Aorta (tissue), 5 donors: ENCODE measurements at regions not wholly inside any gene's neighbourhood (a gene's known extent, or its start where the extent isn't known, plus 50 kb on each side); places are given as distances from the start of the nearest gene placed in this dataset.

ENCODE experiments used
- ATAC-seq: fragments of 200-7000 bp; cut with Tn5 transposase; one replicate; pipeline ENCODE4 v1.9.1; 2022; ENCODE audit warnings: moderate library complexity; ENCODE audit not compliant: low FRiP score
- DNase-seq, 2 donors: peaks; one replicate each; pipeline ENCODE4 v3.0.0-alpha.2; 2020
- H3K27ac ChIP-seq, 2 donors: one replicate each; pipeline ENCODE4 v1.5.1; 2013; ENCODE audit warnings: low read length in 2 of 2, mild to moderate bottlenecking in 2 of 2, moderate library complexity in 2 of 2, control low read depth in 1 of 2, inconsistent platforms in 1 of 2, low read depth in 1 of 2
- H3K27me3 ChIP-seq, 2 donors: one replicate each; pipeline ENCODE4 v1.6.1; 2013; ENCODE audit warnings: control low read depth in 1 of 2, low read length in 1 of 2, mild to moderate bottlenecking in 1 of 2, moderate library complexity in 1 of 2; ENCODE audit not compliant: insufficient read depth in 2 of 2, control insufficient read depth in 1 of 2
- H3K36me3 ChIP-seq, 2 donors: one replicate each; pipeline ENCODE4 v1.6.1; 2013; ENCODE audit warnings: control low read depth in 1 of 2, low read length in 1 of 2, mild to moderate bottlenecking in 1 of 2; ENCODE audit not compliant: insufficient read depth in 2 of 2, control insufficient read depth in 1 of 2
- H3K4me1 ChIP-seq, 2 donors: one replicate each; pipeline ENCODE4 v1.6.1; 2013; ENCODE audit warnings: low read length in 2 of 2, control low read depth in 1 of 2, mild to moderate bottlenecking in 1 of 2, moderate library complexity in 1 of 2; ENCODE audit not compliant: insufficient read depth in 2 of 2, control insufficient read depth in 1 of 2
- H3K4me3 ChIP-seq, 2 donors: one replicate each; pipeline ENCODE4 v1.5.1; 2013; ENCODE audit warnings: low read length in 2 of 2, control low read depth in 1 of 2, mild to moderate bottlenecking in 1 of 2
- H3K9me3 ChIP-seq: one replicate; pipeline ENCODE4 v1.6.1; 2013; ENCODE audit warnings: mild to moderate bottlenecking, low read length; ENCODE audit not compliant: control insufficient read depth
- WGBS, 2 donors: extraction: QIAGEN DNeasy Blood & Tissue Kit; methylation state at CpG; one replicate each; pipeline ENCODE4 v1.1.7; 2013; 5-methylcytosine and 5-hydroxymethylcytosine counted together
- intact Hi-C, 2 donors: fragments of 100-400 bp; cut with DNase I; formaldehyde crosslinking; loops; one replicate each; pipeline versions ENCODE4 v1.14.2 to v1.15.0; 2022
- donor health status: healthy with polysubstance abuse.
- donor health status: Bipolar disorder and iron deficiency.
- donor health status: DM: no; HTN: no; CAD: no.
- donor health status: DM: no; HTN: no; CAD: no.
- donor health status: DM: yes; HTN: yes; CAD: no.

DNA sequence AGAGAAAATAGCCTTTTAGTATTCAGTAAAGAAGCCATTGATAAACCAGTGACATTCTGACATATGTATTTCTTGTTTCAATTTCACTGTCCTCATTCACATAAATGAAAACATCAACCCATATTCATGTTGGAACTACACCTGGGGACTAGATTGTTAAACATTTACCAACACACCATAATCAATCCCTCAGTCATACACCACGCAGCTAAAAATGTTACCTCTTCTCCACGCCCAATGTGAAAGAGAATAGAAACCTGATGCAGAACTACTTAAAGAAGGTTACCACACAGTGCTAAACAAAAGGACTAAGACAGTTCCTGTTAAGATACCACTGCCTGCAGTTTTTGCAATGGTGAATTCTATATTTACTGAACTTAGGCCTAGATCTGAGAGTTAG, 518.9 kb downstream of the PRELID2 start:
- WGBS, 2 donors: 96 to 100% methylated on average over 2 of the region's 2 CpGs

DNA sequence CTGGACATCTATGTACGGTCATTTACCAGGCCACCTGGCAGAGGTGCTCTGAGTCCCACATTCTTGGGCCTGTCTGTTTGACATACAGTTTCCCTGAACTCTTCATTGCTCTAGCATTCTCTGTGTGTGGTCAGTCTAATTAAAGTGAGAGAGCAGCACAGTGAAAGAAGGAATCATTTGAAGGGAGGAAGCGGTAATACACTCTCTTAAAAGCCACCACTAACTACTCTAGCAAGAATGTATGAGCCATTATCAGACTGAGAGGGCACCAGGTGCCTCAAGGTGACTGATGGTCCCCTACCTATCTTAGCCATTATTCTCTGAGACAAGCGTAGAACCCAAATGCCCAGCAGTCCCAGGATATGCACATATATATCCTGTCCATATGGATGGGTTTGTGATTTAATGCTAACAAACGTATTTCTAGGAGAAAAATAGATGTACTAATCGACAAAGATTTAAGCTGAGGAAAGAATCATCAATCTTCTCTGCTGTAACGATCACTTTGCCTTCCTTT, 527.2 kb downstream of the PRELID2 start:
- no peaks in the 10 kb centered on the region for H3K36me3 ChIP-seq
- intact Hi-C loops: no loop called here
- no peaks in the 10 kb centered on the region for H3K4me1 ChIP-seq
- no peak overlapping the region for H3K27ac ChIP-seq
- H3K4me3 ChIP-seq: no peak overlapping the region
- no peaks in the 10 kb centered on the region for H3K27me3 ChIP-seq
- H3K9me3 ChIP-seq: no peaks in the 10 kb centered on the region
- no peak for ATAC-seq
- 65 to 73% methylated on average over 6 of the region's 6 CpGs for WGBS, 2 donors
- DNase-seq: no peak

More for the DNA sequence above, 518.9 kb downstream of the PRELID2 start:
- DNase-seq (no peak), ATAC-seq (no peak)
- Histone ChIP-seq H3K27ac (no peak overlapping the region), H3K9me3 (no peaks in the 10 kb centered on the region), H3K4me3 (no peak overlapping the region), H3K36me3 (no peaks in the 10 kb centered on the region), H3K27me3 (no peaks in the 10 kb centered on the region), H3K4me1 (no peaks in the 10 kb centered on the region)
- intact Hi-C loops: no loop called here

DNA sequence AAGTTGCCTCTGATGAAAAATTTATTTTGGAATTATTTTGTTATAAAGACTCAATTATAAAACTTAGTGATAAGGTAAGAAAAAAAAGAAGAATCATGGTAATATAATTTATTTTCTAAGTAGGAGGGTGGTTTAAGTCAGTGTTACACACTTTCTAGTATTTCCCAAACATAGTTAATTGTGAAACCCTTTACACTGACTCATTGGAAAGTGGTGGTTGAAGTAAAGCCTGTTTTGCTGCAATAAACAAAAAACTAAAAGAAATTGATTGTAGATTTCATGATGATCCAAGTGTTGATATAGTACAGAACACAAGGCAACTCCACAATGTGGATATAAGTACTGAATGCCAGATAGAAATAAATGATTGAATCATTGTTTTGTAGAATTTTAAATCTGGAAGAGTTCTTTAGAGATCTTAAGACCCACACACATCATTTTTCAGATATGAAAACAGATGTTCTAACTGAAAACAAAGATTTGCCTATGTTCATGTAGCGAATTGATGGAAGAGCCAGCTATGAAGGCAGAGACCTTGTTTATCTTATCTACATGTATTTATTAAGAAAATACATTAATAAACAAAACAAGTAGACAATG, 539.8 kb downstream of the PRELID2 start:
- intact Hi-C loops: no loop called here
- H3K4me3 ChIP-seq: no peak overlapping the region
- 91 to 93% methylated on average over 1 of the region's 1 CpG for WGBS, 2 donors
- H3K36me3 ChIP-seq: no peaks in the 10 kb centered on the region
- ATAC-seq (no peak), DNase-seq (no peak)
- H3K4me1 ChIP-seq: no peaks in the 10 kb centered on the region
- H3K27ac ChIP-seq: no peak overlapping the region
- H3K27me3 ChIP-seq: no peaks in the 10 kb centered on the region
- no peaks in the 10 kb centered on the region for H3K9me3 ChIP-seq

DNA sequence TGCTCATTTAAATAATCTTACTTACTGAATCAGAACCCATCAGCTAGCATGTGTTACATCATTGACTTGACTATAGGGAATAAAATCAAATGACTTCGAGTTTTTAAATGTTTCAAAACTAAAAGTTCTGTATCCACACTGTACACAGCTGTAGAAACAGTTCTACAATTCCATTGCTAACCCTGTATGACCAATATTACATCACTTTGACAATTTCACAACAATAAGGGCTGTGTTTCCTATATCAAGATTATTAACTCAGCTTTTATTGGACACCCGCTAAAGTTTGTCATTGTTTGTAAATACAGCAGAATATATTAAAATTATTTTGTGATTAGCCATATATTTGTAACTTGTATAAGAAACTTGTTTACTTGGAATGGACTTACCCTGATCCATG, 540.8 kb downstream of the PRELID2 start:
- intact Hi-C loops: no loop called here
- DNase-seq (no peak), ATAC-seq (no peak)
- Histone ChIP-seq H3K9me3 (no peaks in the 10 kb centered on the region), H3K36me3 (no peaks in the 10 kb centered on the region), H3K27ac (no peak overlapping the region), H3K27me3 (no peaks in the 10 kb centered on the region), H3K4me3 (no peak overlapping the region), H3K4me1 (no peaks in the 10 kb centered on the region)
- 62 to 72% methylated on average over 2 of the region's 2 CpGs for WGBS, 2 donors

DNA sequence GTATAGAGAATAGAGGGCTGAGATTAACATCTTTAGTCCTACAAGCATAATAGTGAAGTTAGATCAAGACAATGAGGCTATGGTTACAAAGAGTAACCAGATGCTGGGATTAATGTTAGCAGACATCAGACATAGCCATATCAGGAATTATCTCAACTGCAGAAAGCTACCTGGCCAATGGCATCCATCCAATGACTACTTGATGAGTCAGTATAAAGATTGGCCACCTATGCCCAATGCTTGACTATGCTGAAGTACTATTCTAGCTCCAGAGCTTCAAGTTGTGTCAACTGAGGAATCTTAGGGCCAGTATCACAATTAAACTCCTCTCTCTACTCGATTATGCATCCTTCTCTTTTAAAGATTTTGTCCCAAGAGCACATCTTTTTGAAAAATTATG, 541.4 kb downstream of the PRELID2 start:
- no peak overlapping the region for H3K27ac ChIP-seq
- no peaks in the 10 kb centered on the region for H3K4me1 ChIP-seq
- no peak for ATAC-seq
- H3K36me3 ChIP-seq: no peaks in the 10 kb centered on the region
- H3K27me3 ChIP-seq: no peaks in the 10 kb centered on the region
- intact Hi-C loops: no loop called here
- no peak overlapping the region for H3K4me3 ChIP-seq
- WGBS, 2 donors: 78 to 86% methylated on average over 1 of the region's 1 CpG
- no peaks in the 10 kb centered on the region for H3K9me3 ChIP-seq
- no peak for DNase-seq

DNA sequence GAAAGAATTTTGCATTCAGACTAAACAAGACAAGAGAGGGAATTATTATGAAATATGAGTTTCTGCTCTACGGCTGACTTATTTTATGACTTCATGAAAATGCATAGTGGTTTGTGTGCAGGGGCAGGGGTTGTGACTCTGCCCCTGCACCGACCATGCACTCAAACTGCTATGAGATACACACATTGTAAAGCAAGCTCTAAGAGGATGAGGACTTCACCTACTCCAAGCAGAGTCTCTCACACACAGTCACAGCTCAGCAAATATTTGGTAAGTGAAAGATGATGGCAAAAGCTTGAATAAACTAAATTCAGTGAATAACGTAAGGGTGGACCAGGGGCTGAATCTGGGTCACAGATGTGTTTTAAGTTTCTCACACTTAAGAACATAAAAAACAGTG, 542.9 kb downstream of the PRELID2 start:
- no peaks in the 10 kb centered on the region for H3K4me1 ChIP-seq
- ATAC-seq (no peak), DNase-seq (no peak)
- H3K36me3 ChIP-seq: no peaks in the 10 kb centered on the region
- intact Hi-C loops: no loop called here
- H3K27me3 ChIP-seq: no peaks in the 10 kb centered on the region
- no peak overlapping the region for H3K27ac ChIP-seq
- no peaks in the 10 kb centered on the region for H3K9me3 ChIP-seq
- WGBS, 2 donors: 16% methylated on average over 3 of the region's 3 CpGs
- H3K4me3 ChIP-seq: no peak overlapping the region

DNA sequence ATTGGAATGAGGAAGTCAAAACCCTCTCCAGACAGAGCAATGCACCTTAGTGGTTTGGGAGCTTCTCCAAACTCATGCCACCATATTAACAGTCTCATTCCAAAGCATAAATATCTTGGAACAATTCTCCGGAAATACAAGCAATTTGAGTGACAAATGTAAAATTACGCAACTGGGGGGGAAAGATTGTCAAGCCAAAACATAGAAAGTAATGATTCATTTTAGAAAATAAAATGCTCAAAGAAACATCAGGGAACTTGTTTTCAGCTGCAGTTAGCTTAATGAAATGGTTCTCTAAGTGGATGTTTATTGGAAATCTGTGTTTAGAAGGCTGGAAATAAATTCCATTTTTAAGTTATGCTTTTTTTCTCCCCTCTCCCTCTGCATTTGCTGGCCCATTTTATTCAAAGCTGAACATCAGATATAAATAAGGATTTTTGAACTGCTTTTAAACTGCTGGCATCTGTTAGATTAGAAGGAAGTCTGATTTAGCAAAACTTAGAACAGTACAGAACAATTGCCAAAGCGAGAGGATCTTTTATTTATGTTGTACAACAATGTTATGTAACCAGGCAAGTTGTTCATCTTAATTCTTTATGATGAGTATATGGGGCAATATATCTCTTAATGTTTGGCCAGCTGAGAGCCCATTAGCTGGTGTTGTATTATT, 551.9 kb downstream of the PRELID2 start:
- intact Hi-C loops: no loop called here
- Histone ChIP-seq H3K27ac (no peak overlapping the region), H3K36me3 (no peaks in the 10 kb centered on the region), H3K4me3 (no peak overlapping the region), H3K27me3 (no peaks in the 10 kb centered on the region), H3K4me1 (peaks cover 0 to 2% of the 10 kb centered on the region in 2 donors), H3K9me3 (no peaks in the 10 kb centered on the region)
- 10 to 17% methylated on average over 3 of the region's 3 CpGs for WGBS, 2 donors
- no peak for DNase-seq
- ATAC-seq: no peak

DNA sequence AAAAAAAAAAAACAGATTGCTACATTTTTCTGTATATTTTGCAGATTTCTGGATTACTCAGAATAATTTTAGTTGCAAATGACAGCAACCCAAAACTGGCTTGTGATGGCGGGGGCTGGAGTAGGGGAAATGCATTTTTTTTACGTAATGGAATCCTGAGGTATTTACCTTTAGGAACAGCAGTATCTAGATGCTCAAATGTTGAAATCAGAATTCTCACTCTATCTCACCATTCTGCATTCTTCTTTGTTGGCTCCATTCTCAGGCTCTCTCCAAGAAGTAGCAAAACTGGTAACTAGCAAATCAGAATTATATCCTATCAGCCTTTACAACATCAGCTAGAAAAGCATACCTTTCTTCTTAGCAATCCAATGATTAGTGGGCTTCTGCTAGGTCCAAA, 554.3 kb downstream of the PRELID2 start:
- DNase-seq: no peak
- Histone ChIP-seq H3K27ac (no peak overlapping the region), H3K36me3 (no peaks in the 10 kb centered on the region), H3K9me3 (no peaks in the 10 kb centered on the region), H3K27me3 (no peaks in the 10 kb centered on the region), H3K4me1 (peaks cover 0 to 2% of the 10 kb centered on the region in 2 donors), H3K4me3 (no peak overlapping the region)
- intact Hi-C loops: no loop called here
- WGBS, 2 donors: 84 to 87% methylated on average over 2 of the region's 2 CpGs
- ATAC-seq: no peak

DNA sequence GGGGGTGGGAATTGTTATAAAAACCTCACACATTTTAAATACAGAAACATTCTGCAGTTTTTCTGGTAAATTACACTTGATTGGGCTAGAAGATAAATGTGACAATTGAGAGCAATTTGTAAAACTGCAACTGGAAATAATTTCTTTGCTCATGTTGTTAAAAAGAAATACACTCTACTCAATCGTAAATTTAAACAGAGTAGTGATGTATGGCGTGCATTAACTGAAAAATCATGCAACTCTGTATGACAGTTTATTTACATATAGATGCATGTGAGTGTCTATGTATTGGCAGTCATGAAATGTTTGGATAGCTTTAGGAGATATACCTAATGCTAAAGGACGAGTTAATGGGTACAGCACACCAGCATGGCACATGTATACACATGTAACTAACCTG, 554.9 kb downstream of the PRELID2 start:
- intact Hi-C loops: no loop called here
- no peak overlapping the region for H3K4me3 ChIP-seq
- no peak for DNase-seq
- no peaks in the 10 kb centered on the region for H3K27me3 ChIP-seq
- 74 to 76% methylated on average over 3 of the region's 3 CpGs for WGBS, 2 donors
- H3K27ac ChIP-seq: no peak overlapping the region
- H3K36me3 ChIP-seq: no peaks in the 10 kb centered on the region
- ATAC-seq: no peak
- peaks cover 0 to 2% of the 10 kb centered on the region in 2 donors for H3K4me1 ChIP-seq
- H3K9me3 ChIP-seq: no peaks in the 10 kb centered on the region
